ENCODE measurements at regions not wholly inside any gene's neighbourhood (a gene's known extent, or its start where the extent isn't known, plus 50 kb on each side); places are given as distances from the start of the nearest gene placed in this dataset.

GRCh38 chr2:47664817-47665216, 94.0 kb upstream of the KCNK12 start:
- TF ChIP-seq, protein P1, sequence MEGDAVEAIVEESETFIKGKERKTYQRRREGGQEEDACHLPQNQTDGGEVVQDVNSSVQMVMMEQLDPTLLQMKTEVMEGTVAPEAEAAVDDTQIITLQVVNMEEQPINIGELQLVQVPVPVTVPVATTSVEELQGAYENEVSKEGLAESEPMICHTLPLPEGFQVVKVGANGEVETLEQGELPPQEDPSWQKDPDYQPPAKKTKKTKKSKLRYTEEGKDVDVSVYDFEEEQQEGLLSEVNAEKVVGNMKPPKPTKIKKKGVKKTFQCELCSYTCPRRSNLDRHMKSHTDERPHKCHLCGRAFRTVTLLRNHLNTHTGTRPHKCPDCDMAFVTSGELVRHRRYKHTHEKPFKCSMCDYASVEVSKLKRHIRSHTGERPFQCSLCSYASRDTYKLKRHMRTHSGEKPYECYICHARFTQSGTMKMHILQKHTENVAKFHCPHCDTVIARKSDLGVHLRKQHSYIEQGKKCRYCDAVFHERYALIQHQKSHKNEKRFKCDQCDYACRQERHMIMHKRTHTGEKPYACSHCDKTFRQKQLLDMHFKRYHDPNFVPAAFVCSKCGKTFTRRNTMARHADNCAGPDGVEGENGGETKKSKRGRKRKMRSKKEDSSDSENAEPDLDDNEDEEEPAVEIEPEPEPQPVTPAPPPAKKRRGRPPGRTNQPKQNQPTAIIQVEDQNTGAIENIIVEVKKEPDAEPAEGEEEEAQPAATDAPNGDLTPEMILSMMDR (IDR thresholded peaks at IDR 0.05; ENCODE audit: insufficient read depth, low read length, severe bottlenecking), result peak; percentile 30
- FAIRE-seq, result no peak
- peak; percentile 27 for DNase-seq (ENCODE audit: low read depth)
- Histone ChIP-seq H3K27me3 (ENCODE audit: control insufficient read depth, insufficient read depth, low read length) (no peaks in the 10 kb centered on the region), H3K4me3 (ENCODE audit: low read depth, low read length) (no peak overlapping the region), H3K36me3 (ENCODE audit: control insufficient read depth, insufficient read depth, low read length) (no peaks in the 10 kb centered on the region)

GRCh38 chr2:47662552-47662951, 91.8 kb upstream of the KCNK12 start:
- Histone ChIP-seq H3K4me3 (ENCODE audit: low read depth, low read length) (no peak overlapping the region), H3K27me3 (ENCODE audit: control insufficient read depth, insufficient read depth, low read length) (no peaks in the 10 kb centered on the region), H3K36me3 (ENCODE audit: control insufficient read depth, insufficient read depth, low read length) (no peaks in the 10 kb centered on the region)
- TF ChIP-seq, protein P1 (IDR thresholded peaks at IDR 0.05; ENCODE audit: insufficient read depth, low read length, severe bottlenecking), result no peak
- DNase-seq (ENCODE audit: low read depth), result no peak
- no peak for FAIRE-seq

DNA sequence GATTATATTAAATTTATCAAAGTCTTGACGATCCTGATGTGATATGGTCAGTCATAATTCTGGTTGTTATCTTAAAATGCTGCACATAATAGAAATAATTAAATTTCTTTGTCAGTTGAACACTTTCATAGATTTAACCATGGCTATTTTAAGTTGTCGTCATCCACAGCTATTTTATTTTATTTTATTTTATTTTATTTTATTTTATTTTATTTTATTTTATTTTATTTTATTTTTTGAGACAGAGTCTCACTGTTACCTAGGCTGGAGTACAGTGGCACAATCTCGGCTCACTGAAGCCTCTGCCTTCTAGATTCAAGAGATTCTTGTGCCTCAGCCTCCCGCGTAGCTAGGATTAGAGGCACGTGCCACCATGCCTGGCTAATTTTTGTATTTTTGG, 90.5 kb upstream of the KCNK12 start:
- Histone ChIP-seq H3K27me3 (ENCODE audit: control insufficient read depth, insufficient read depth, low read length) (no peaks in the 10 kb centered on the region), H3K4me3 (ENCODE audit: low read depth, low read length) (no peak overlapping the region), H3K36me3 (ENCODE audit: control insufficient read depth, insufficient read depth, low read length) (no peaks in the 10 kb centered on the region)
- TF ChIP-seq, protein P1 (IDR thresholded peaks at IDR 0.05; ENCODE audit: insufficient read depth, low read length, severe bottlenecking), result no peak
- no peak for FAIRE-seq
- DNase-seq (ENCODE audit: low read depth), result no peak

GRCh38 chr2:47660168-47660567, 89.4 kb upstream of the KCNK12 start:
- no peak for DNase-seq (ENCODE audit: low read depth)
- Histone ChIP-seq H3K36me3 (ENCODE audit: control insufficient read depth, insufficient read depth, low read length) (no peaks in the 10 kb centered on the region), H3K4me3 (ENCODE audit: low read depth, low read length) (no peak overlapping the region), H3K27me3 (ENCODE audit: control insufficient read depth, insufficient read depth, low read length) (no peaks in the 10 kb centered on the region)
- TF ChIP-seq, protein P1 (IDR thresholded peaks at IDR 0.05; ENCODE audit: insufficient read depth, low read length, severe bottlenecking), result no peak
- FAIRE-seq, result no peak

- TF ChIP-seq, protein P1 (IDR thresholded peaks at IDR 0.05; ENCODE audit: insufficient read depth, low read length, severe bottlenecking), result no peak
- no peak for FAIRE-seq
- H3K4me3 ChIP-seq (ENCODE audit: low read depth, low read length), result no peak overlapping the region
- DNase-seq (ENCODE audit: low read depth), result no peak
- no peaks in the 10 kb centered on the region for H3K36me3 ChIP-seq (ENCODE audit: control insufficient read depth, insufficient read depth, low read length)
- no peaks in the 10 kb centered on the region for H3K27me3 ChIP-seq (ENCODE audit: control insufficient read depth, insufficient read depth, low read length)
Observed at GRCh38 chr2:47658646-47659320, 88.0 kb upstream of the KCNK12 start.
